Breast epithelium (tissue), 3 donors: ENCODE measurements at regions not wholly inside any gene's neighbourhood (a gene's known extent, or its start where the extent isn't known, plus 50 kb on each side); places are given as distances from the start of the nearest gene placed in this dataset.

Experiments used
- POLR2A ChIP-seq: fragments of 450-650 bp; IDR thresholded peaks from one replicate; pipeline ENCODE4 v1.6.1; 2016; ENCODE audit warnings: antibody characterized with exemption, mild to moderate bottlenecking, moderate library complexity
- POLR2AphosphoS5 ChIP-seq, 3 donors: sonication (generic); formaldehyde crosslinking; IDR thresholded peaks; one replicate each; pipeline ENCODE4 v1.6.1; 2017; ENCODE audit warnings: antibody characterized with exemption in 3 of 3
- TF ChIP-seq, protein P1 (sequence below), 3 donors: fragments of 450-650 bp; IDR thresholded peaks; one replicate each; pipeline ENCODE4 v1.5.1; 2016 to 2017; ENCODE audit warnings: antibody characterized with exemption in 3 of 3, mild to moderate bottlenecking in 3 of 3, moderate library complexity in 3 of 3

GRCh38 chr10:118918116-118918515, 111.4 kb upstream of the NANOS1 start:
- TF ChIP-seq, protein P1, sequence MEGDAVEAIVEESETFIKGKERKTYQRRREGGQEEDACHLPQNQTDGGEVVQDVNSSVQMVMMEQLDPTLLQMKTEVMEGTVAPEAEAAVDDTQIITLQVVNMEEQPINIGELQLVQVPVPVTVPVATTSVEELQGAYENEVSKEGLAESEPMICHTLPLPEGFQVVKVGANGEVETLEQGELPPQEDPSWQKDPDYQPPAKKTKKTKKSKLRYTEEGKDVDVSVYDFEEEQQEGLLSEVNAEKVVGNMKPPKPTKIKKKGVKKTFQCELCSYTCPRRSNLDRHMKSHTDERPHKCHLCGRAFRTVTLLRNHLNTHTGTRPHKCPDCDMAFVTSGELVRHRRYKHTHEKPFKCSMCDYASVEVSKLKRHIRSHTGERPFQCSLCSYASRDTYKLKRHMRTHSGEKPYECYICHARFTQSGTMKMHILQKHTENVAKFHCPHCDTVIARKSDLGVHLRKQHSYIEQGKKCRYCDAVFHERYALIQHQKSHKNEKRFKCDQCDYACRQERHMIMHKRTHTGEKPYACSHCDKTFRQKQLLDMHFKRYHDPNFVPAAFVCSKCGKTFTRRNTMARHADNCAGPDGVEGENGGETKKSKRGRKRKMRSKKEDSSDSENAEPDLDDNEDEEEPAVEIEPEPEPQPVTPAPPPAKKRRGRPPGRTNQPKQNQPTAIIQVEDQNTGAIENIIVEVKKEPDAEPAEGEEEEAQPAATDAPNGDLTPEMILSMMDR (IDR thresholded peaks at IDR 0.05): no peak
- TF ChIP-seq POLR2A (no peak), POLR2AphosphoS5 (IDR thresholded peaks at IDR 0.05) (no peak)
